OCI-LY1 (cell line): ENCODE measurements at regions not wholly inside any gene's neighbourhood (a gene's known extent, or its start where the extent isn't known, plus 50 kb on each side); places are given as distances from the start of the nearest gene placed in this dataset.
A peak's percentile ranks its signal among the peaks of the same experiment; 100 is the strongest.

Experiments
- H2AFZ ChIP-seq: fragments of 200-600 bp; sonication (generic), shearing (Covaris generic); 2 replicates; pipeline ENCODE4 v1.6.0; 2014; ENCODE audit warnings: antibody characterized with exemption, mild to moderate bottlenecking, low read length
- H3F3A ChIP-seq: fragments of 200-600 bp; sonication (generic), shearing (Covaris generic); 2 replicates; pipeline ENCODE4 v1.6.0; 2014; ENCODE audit warnings: mild to moderate bottlenecking, antibody characterized with exemption, low read length, moderate library complexity; ENCODE audit not compliant: insufficient read depth
- H3K27ac ChIP-seq: fragments of 200-600 bp; sonication (generic); 2 replicates; pipeline ENCODE4 v1.5.1; 2014; ENCODE audit warnings: low read length, mixed run types, mild to moderate bottlenecking, low read depth; ENCODE audit not compliant: poor library complexity, severe bottlenecking
- H3K27me3 ChIP-seq: fragments of 200-600 bp; sonication (generic); 2 replicates; pipeline ENCODE4 v1.6.0; 2014; ENCODE audit warnings: antibody characterized with exemption, mild to moderate bottlenecking, low read length, moderate library complexity; ENCODE audit not compliant: insufficient read depth
- H3K36me3 ChIP-seq: fragments of 200-600 bp; sonication (generic); 2 replicates; pipeline ENCODE4 v1.6.1; 2014; ENCODE audit warnings: mild to moderate bottlenecking, antibody characterized with exemption, low read length, moderate library complexity, mixed read lengths; ENCODE audit not compliant: insufficient read depth
- H3K4me1 ChIP-seq: fragments of 200-600 bp; sonication (generic); 2 replicates; pipeline ENCODE4 v1.5.1; 2014; ENCODE audit warnings: mild to moderate bottlenecking, low read length, moderate library complexity; ENCODE audit not compliant: insufficient read depth, severe bottlenecking
- H3K4me2 ChIP-seq: fragments of 200-600 bp; sonication (generic), shearing (Covaris generic); 2 replicates; pipeline ENCODE4 v1.6.1; 2014; ENCODE audit warnings: low read length
- H3K4me3 ChIP-seq: fragments of 200-600 bp; sonication (generic); 2 replicates; pipeline ENCODE4 v1.5.1; 2014; ENCODE audit warnings: low read length, low read depth, mild to moderate bottlenecking, mixed read lengths; ENCODE audit not compliant: poor library complexity, severe bottlenecking
- H3K79me2 ChIP-seq: fragments of 200-600 bp; shearing (Covaris generic); 2 replicates; pipeline ENCODE4 v1.6.1; 2016; ENCODE audit warnings: mixed run types, low read length, mixed read lengths; ENCODE audit not compliant: insufficient read depth
- H3K9ac ChIP-seq: fragments of 200-600 bp; sonication (generic), shearing (Covaris generic); 2 replicates; pipeline ENCODE4 v1.6.1; 2014; ENCODE audit warnings: mild to moderate bottlenecking, low read length, mixed read lengths
- H3K9me2 ChIP-seq: fragments of 200-600 bp; sonication (generic), shearing (Covaris generic); 2 replicates; pipeline ENCODE4 v1.6.1; 2014; ENCODE audit warnings: low read depth, mild to moderate bottlenecking, low read length, mixed read lengths
- H3K9me3 ChIP-seq: fragments of 200-600 bp; shearing (Covaris generic); 2 replicates; pipeline ENCODE4 v1.6.1; 2014; ENCODE audit warnings: low read length, mixed read lengths
- H4K20me1 ChIP-seq: fragments of 200-600 bp; sonication (generic), shearing (Covaris generic); 2 replicates; pipeline ENCODE4 v1.6.0; 2016; ENCODE audit warnings: mild to moderate bottlenecking, low read length; ENCODE audit not compliant: insufficient read depth
- CTCF ChIP-seq: fragments of 200-600 bp; sonication (generic), shearing (Covaris generic); IDR thresholded peaks from 2 replicates; pipeline ENCODE4 v1.5.1; 2017; ENCODE audit warnings: mild to moderate bottlenecking, antibody characterized with exemption, low read length, moderate library complexity, mixed read lengths
- EZH2 ChIP-seq: fragments of 200-600 bp; sonication (generic), shearing (Covaris generic); IDR thresholded peaks from 2 replicates; pipeline ENCODE4 v1.8.0; 2017; ENCODE audit warnings: borderline replicate concordance, mixed run types, mild to moderate bottlenecking, antibody characterized with exemption, low read length, moderate library complexity, mixed read lengths

GRCh38 chr4:67087897-67088296, 457.4 kb downstream of the CENPC start:
- no peaks in the 10 kb centered on the region for H3K9me2 ChIP-seq
- no peaks in the 10 kb centered on the region for H4K20me1 ChIP-seq
- H3K9me3 ChIP-seq = no peaks in the 10 kb centered on the region
- H3K36me3 ChIP-seq = no peaks in the 10 kb centered on the region
- no peak overlapping the region for H3K4me2 ChIP-seq
- H2AFZ ChIP-seq = no peak overlapping the region
- no peak overlapping the region for H3K9ac ChIP-seq
- H3K4me3 ChIP-seq = no peak overlapping the region
- H3F3A ChIP-seq = no peaks in the 10 kb centered on the region
- H3K4me1 ChIP-seq = no peaks in the 10 kb centered on the region
- H3K27ac ChIP-seq = no peak overlapping the region
- H3K79me2 ChIP-seq = no peaks in the 10 kb centered on the region
- H3K27me3 ChIP-seq = no peaks in the 10 kb centered on the region
- TF ChIP-seq CTCF = peak; percentile 80
- TF ChIP-seq EZH2 = no peak

- Histone ChIP-seq H3F3A (no peaks in the 10 kb centered on the region), H3K4me1 (no peaks in the 10 kb centered on the region), H3K4me2 (no peak overlapping the region), H2AFZ (no peak overlapping the region), H3K9me3 (no peaks in the 10 kb centered on the region), H3K27ac (no peak overlapping the region), H3K4me3 (no peak overlapping the region), H3K36me3 (no peaks in the 10 kb centered on the region), H3K9ac (no peak overlapping the region), H4K20me1 (no peaks in the 10 kb centered on the region), H3K9me2 (no peaks in the 10 kb centered on the region), H3K79me2 (no peaks in the 10 kb centered on the region), H3K27me3 (no peaks in the 10 kb centered on the region)
- TF ChIP-seq EZH2 = no peak
- no peak for TF ChIP-seq CTCF
Observed at GRCh38 chr4:67084783-67085182, 460.5 kb downstream of the CENPC start.

- TF ChIP-seq EZH2 = no peak
- TF ChIP-seq CTCF = no peak
- H3K79me2 ChIP-seq = no peaks in the 10 kb centered on the region
- no peak overlapping the region for H3K4me2 ChIP-seq
- H3K36me3 ChIP-seq = no peaks in the 10 kb centered on the region
- no peaks in the 10 kb centered on the region for H3K4me1 ChIP-seq
- H4K20me1 ChIP-seq = no peaks in the 10 kb centered on the region
- H3K9ac ChIP-seq = no peak overlapping the region
- H3F3A ChIP-seq = no peaks in the 10 kb centered on the region
- H3K9me3 ChIP-seq = no peaks in the 10 kb centered on the region
- no peak overlapping the region for H2AFZ ChIP-seq
- H3K4me3 ChIP-seq = no peak overlapping the region
- H3K27ac ChIP-seq = no peak overlapping the region
- H3K9me2 ChIP-seq = no peaks in the 10 kb centered on the region
- no peaks in the 10 kb centered on the region for H3K27me3 ChIP-seq
Observed at GRCh38 chr4:67083496-67083895, 461.8 kb downstream of the CENPC start.
